H1 (cell line): ENCODE measurements at regions not wholly inside any gene's neighbourhood (a gene's known extent, or its start where the extent isn't known, plus 50 kb on each side); places are given as distances from the start of the nearest gene placed in this dataset.

Experiments
- CTCF ChIA-PET: fragments of 300-600 bp; sonication (Branson Sonifier 250); formaldehyde crosslinking; loops from one replicate; lab custom pipeline; 2021; ENCODE audit not compliant: partially characterized antibody; lab: Charles Lee
- POLR2A ChIA-PET: fragments of 300-600 bp; sonication (Branson Sonifier 250); formaldehyde crosslinking; loops from one replicate; lab custom pipeline; 2021; ENCODE audit warnings: inconsistent platforms; ENCODE audit not compliant: partially characterized antibody; lab: Charles Lee
- DNase-seq, 2 experiments: peaks; one replicate each; pipeline versions ENCODE4 v3.0.0 to v3.0.0-alpha.2; 2010 to 2022; ENCODE audit warnings: low spot score in 2 of 2, low read depth in 1 of 2, mixed read lengths in 1 of 2
- FAIRE-seq: peaks from 2 replicates; lab custom pipeline; 2011; peaks lifted over from hg19 to GRCh38; lab: Jason Lieb, UNC
- H2AFZ ChIP-seq: 2 replicates; pipeline ENCODE4 v1.8.1; 2012; ENCODE audit warnings: low read length, inconsistent platforms
- H2AK5ac ChIP-seq: 2 replicates; pipeline ENCODE4 v1.6.1; 2013; ENCODE audit warnings: low read depth, low read length
- H2BK120ac ChIP-seq: replicated peaks from 2 replicates; pipeline ENCODE3; 2013; ENCODE audit warnings: low read depth, low read length, inconsistent platforms
- H2BK12ac ChIP-seq: 2 replicates; pipeline ENCODE4 v1.6.1; 2013; ENCODE audit warnings: low read depth, low read length
- H2BK15ac ChIP-seq: 2 replicates; pipeline ENCODE4 v1.6.1; 2013; ENCODE audit warnings: low read length
- H2BK20ac ChIP-seq: 2 replicates; pipeline ENCODE4 v1.6.1; 2013; ENCODE audit warnings: low read length
- H2BK5ac ChIP-seq: 2 replicates; pipeline ENCODE4 v1.6.1; 2013; ENCODE audit warnings: low read depth, low read length
- H3K14ac ChIP-seq: 2 replicates; pipeline ENCODE4 v1.6.1; 2013; ENCODE audit warnings: inconsistent platforms; ENCODE audit not compliant: insufficient read length
- H3K18ac ChIP-seq: 2 replicates; pipeline ENCODE4 v1.6.1; 2013; ENCODE audit warnings: low read length; ENCODE audit errors: extremely low read depth
- H3K23ac ChIP-seq: 2 replicates; pipeline ENCODE4 v1.6.1; 2013; ENCODE audit warnings: inconsistent platforms; ENCODE audit not compliant: insufficient read length
- H3K23me2 ChIP-seq: 2 replicates; pipeline ENCODE4 v1.6.1; 2013; ENCODE audit warnings: low read depth, low read length
- H3K27ac ChIP-seq: 2 replicates; pipeline ENCODE4 v1.6.1; 2011; ENCODE audit warnings: low read depth, low read length, inconsistent platforms
- H3K27me3 ChIP-seq, 4 experiments: replicated peaks in 1 of 4; 1 replicate in 1 of 4; 2 replicates in 3 of 4; pipeline versions ENCODE4 v1.6.1 to v1.8.1; 2011 to 2013; ENCODE audit warnings: low read length in 3 of 4, mild to moderate bottlenecking in 3 of 4, inconsistent platforms in 2 of 4, mixed read lengths in 2 of 4, moderate library complexity in 1 of 4; ENCODE audit not compliant: control insufficient read depth in 3 of 4, insufficient read depth in 3 of 4; ENCODE audit errors: extremely low read depth in 1 of 4
- H3K36me3 ChIP-seq, 4 experiments: 2 replicates each; pipeline versions ENCODE4 v1.6.1 to v1.8.1; 2011 to 2013; ENCODE audit warnings: mild to moderate bottlenecking in 4 of 4, low read length in 3 of 4, moderate library complexity in 2 of 4, control low read depth in 1 of 4, inconsistent platforms in 1 of 4; ENCODE audit not compliant: insufficient read depth in 4 of 4, control insufficient read depth in 2 of 4
- H3K4ac ChIP-seq: replicated peaks from 2 replicates; pipeline ENCODE3; 2013; ENCODE audit warnings: low read length, low read depth, mixed read lengths, inconsistent platforms; ENCODE audit not compliant: insufficient read length
- H3K4me1 ChIP-seq, 4 experiments: replicated peaks in 1 of 4; 1 replicate in 1 of 4; 2 replicates in 3 of 4; pipeline versions ENCODE4 v1.6.1 to v1.8.1; 2011 to 2013; ENCODE audit warnings: low read length in 3 of 4, inconsistent platforms in 2 of 4, mixed read lengths in 1 of 4; ENCODE audit not compliant: insufficient read depth in 4 of 4, control insufficient read depth in 3 of 4
- H3K4me2 ChIP-seq, 2 experiments: 2 replicates each; pipeline versions ENCODE4 v1.6.1 to v1.8.1; 2011 to 2013; ENCODE audit warnings: low read depth in 2 of 2, low read length in 2 of 2, control low read depth in 1 of 2, inconsistent platforms in 1 of 2, mild to moderate bottlenecking in 1 of 2; ENCODE audit not compliant: insufficient read depth in 1 of 2
- H3K4me3 ChIP-seq, 4 experiments: fragments of 200-600, 300-600 bp in 1 of 4; sonication (generic), shearing (Covaris generic), sonication (Bioruptor Twin) in 1 of 4; 2 replicates each; pipeline versions ENCODE4 v1.5.1 to v1.8.1; 2011 to 2016; ENCODE audit warnings: low read length in 4 of 4, low read depth in 3 of 4, control low read depth in 2 of 4, inconsistent platforms in 2 of 4, mild to moderate bottlenecking in 2 of 4, mixed read lengths in 1 of 4, moderate library complexity in 1 of 4; ENCODE audit not compliant: insufficient read depth in 2 of 4; ENCODE audit errors: extremely low read depth in 1 of 4
- H3K56ac ChIP-seq: replicated peaks from 2 replicates; pipeline ENCODE3; 2013; ENCODE audit warnings: low read depth, mild to moderate bottlenecking, mixed read lengths, low read length, inconsistent platforms; ENCODE audit not compliant: insufficient read length
- H3K79me1 ChIP-seq: 2 replicates; pipeline ENCODE4 v1.6.1; 2013; ENCODE audit warnings: low read depth, low read length, control low read depth
- H3K79me2 ChIP-seq, 2 experiments: 2 replicates each; pipeline versions ENCODE4 v1.6.1 to v1.8.1; 2012 to 2013; ENCODE audit warnings: low read length in 2 of 2, mild to moderate bottlenecking in 2 of 2, inconsistent platforms in 1 of 2; ENCODE audit not compliant: insufficient read depth in 2 of 2, control insufficient read depth in 1 of 2
- H3K9ac ChIP-seq, 4 experiments: replicated peaks in 1 of 4; 1 replicate in 1 of 4; 2 replicates in 3 of 4; pipeline versions ENCODE4 v1.6.1 to v1.8.1; 2011 to 2013; ENCODE audit warnings: low read depth in 3 of 4, low read length in 3 of 4, control low read depth in 2 of 4, mild to moderate bottlenecking in 2 of 4, moderate library complexity in 2 of 4, inconsistent platforms in 1 of 4; ENCODE audit errors: extremely low read depth in 1 of 4
- H3K9me3 ChIP-seq, 2 experiments: 2 replicates each; pipeline versions ENCODE4 v1.6.1 to v1.8.1; 2012 to 2013; ENCODE audit warnings: mild to moderate bottlenecking in 2 of 2, moderate library complexity in 2 of 2, control low read depth in 1 of 2, inconsistent platforms in 1 of 2, low read depth in 1 of 2, low read length in 1 of 2, mixed read lengths in 1 of 2; ENCODE audit not compliant: insufficient read depth in 2 of 2
- H4K20me1 ChIP-seq, 2 experiments: replicated peaks in 1 of 2; 2 replicates each; pipeline versions ENCODE3 to v1.8.1; 2011 to 2013; ENCODE audit warnings: inconsistent platforms in 2 of 2, low read length in 2 of 2, mild to moderate bottlenecking in 1 of 2; ENCODE audit not compliant: insufficient read depth in 2 of 2, control insufficient read depth in 1 of 2
- H4K5ac ChIP-seq: 2 replicates; pipeline ENCODE4 v1.6.1; 2013; ENCODE audit warnings: low read length, low read depth, mixed read lengths, inconsistent platforms; ENCODE audit not compliant: insufficient read length
- H4K8ac ChIP-seq: 2 replicates; pipeline ENCODE4 v1.8.0; 2013; ENCODE audit warnings: mild to moderate bottlenecking, moderate library complexity, low read length, inconsistent platforms; ENCODE audit not compliant: insufficient read depth; ENCODE audit errors: extremely low read depth
- H4K91ac ChIP-seq: replicated peaks from 2 replicates; pipeline ENCODE3; 2013; ENCODE audit warnings: low read length, mixed read lengths, inconsistent platforms; ENCODE audit not compliant: insufficient read length
- GTF2F1 ChIP-seq: IDR thresholded peaks from 2 replicates; pipeline ENCODE4 v1.6.1; 2012; ENCODE audit warnings: low read depth, low read length, improper control_type of control experiment, borderline replicate concordance
- HDAC2 ChIP-seq, 2 experiments: fragments of 300-600 bp in 1 of 2; sonication (generic) in 1 of 2; IDR thresholded peaks; 2 replicates each; pipeline ENCODE4 v1.6.1; 2011 to 2012; ENCODE audit warnings: low read depth in 2 of 2, low read length in 2 of 2, mild to moderate bottlenecking in 2 of 2, moderate library complexity in 2 of 2, borderline replicate concordance in 1 of 2, inconsistent platforms in 1 of 2
- KDM1A ChIP-seq: fragments of 200-600, 300-600 bp; sonication (generic); IDR thresholded peaks from 2 replicates; pipeline ENCODE4 v1.7.1; 2016; ENCODE audit warnings: mild to moderate bottlenecking, low read length, borderline replicate concordance
- PHF8 ChIP-seq: fragments of 200-600 bp; sonication (generic); conservative IDR thresholded peaks from 2 replicates; pipeline ENCODE4 v1.7.1; 2012; ENCODE audit warnings: low read depth, mild to moderate bottlenecking, inconsistent platforms, low read length, moderate library complexity
- POLR2A ChIP-seq, 2 experiments: IDR thresholded peaks; 1 replicate in 1 of 2; 2 replicates in 1 of 2; pipeline ENCODE4 v1.6.1; 2011; ENCODE audit warnings: low read depth in 2 of 2, low read length in 2 of 2, mild to moderate bottlenecking in 2 of 2; ENCODE audit errors: control extremely low read depth in 1 of 2
- RFX5 ChIP-seq: IDR thresholded peaks from 2 replicates; pipeline ENCODE4 v1.6.1; 2011; ENCODE audit warnings: low read depth, low read length, improper control_type of control experiment, borderline replicate concordance
- SIN3A ChIP-seq, 2 experiments: IDR thresholded peaks in 1 of 2; conservative IDR thresholded peaks in 1 of 2; 2 replicates each; pipeline ENCODE4 v1.6.1; 2011 to 2012; ENCODE audit warnings: low read length in 2 of 2, improper control_type of control experiment in 1 of 2, low read depth in 1 of 2, mild to moderate bottlenecking in 1 of 2
- SIRT6 ChIP-seq: IDR thresholded peaks from one replicate; pipeline ENCODE4 v1.7.1; 2012; ENCODE audit warnings: low read length, inconsistent platforms
- SIX5 ChIP-seq: IDR thresholded peaks from 2 replicates; pipeline ENCODE4 v1.6.1; 2011; ENCODE audit warnings: mild to moderate bottlenecking, low read depth, low read length
- SUZ12 ChIP-seq: fragments of 200-600 bp; sonication (generic); IDR thresholded peaks from 2 replicates; pipeline ENCODE4 v1.6.1; 2012; ENCODE audit warnings: mild to moderate bottlenecking, inconsistent platforms, low read length, moderate library complexity, mixed read lengths
- TEAD4 ChIP-seq: IDR thresholded peaks from 2 replicates; pipeline ENCODE4 v1.6.1; 2012; ENCODE audit warnings: low read depth, low read length, inconsistent platforms, mixed read lengths
- WGBS, 2 experiments: shearing (Covaris generic) in 1 of 2; methylation state at CpG; one replicate each; pipeline versions ENCODE4 v1.1.6 to v1.1.7; 2013 to 2015; ENCODE audit warnings: low lambda C conversion rate in 2 of 2, mixed read lengths in 2 of 2, inconsistent platforms in 1 of 2, low coverage in 1 of 2, missing lambda C conversion rate in 1 of 2; ENCODE audit not compliant: insufficient replicate concordance in 2 of 2, insufficient coverage in 1 of 2, insufficient read length in 1 of 2; ENCODE audit errors: extremely low coverage in 1 of 2, missing lambda C conversion rate in 1 of 2; 5-methylcytosine and 5-hydroxymethylcytosine counted together

DNA sequence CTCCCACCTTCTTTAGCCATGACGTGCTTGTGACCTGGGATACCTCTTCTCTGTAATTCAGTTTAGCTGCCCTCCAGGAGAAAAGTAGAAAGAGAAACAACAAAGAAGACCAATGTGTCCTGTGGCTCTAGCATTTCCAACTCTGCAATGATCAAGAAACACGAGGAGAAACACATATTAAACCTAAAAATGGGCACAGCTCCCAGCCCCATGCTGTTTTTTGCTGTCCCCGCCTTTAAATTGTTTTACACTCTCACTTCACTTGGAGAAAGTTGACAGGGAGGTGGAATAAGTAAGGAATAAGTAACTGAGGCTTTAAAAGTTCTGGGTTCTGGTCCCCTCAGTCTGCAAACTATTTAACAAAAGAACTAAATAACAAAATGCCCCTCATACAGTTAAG, 390.6 kb downstream of the TNS1 start:
- no peak for DNase-seq
- Histone ChIP-seq H3K23me2 (no peaks in the 10 kb centered on the region), H3K56ac (no peak overlapping the region), H3K79me2 (no peaks in the 10 kb centered on the region), H3K36me3 (no peaks in the 10 kb centered on the region), H2AK5ac (no peak overlapping the region), H3K27ac (no peak overlapping the region), H3K4me3 (no peak overlapping the region), H3K18ac (no peak overlapping the region), H3K4ac (no peak overlapping the region), H3K27me3 (no peaks in the 10 kb centered on the region; a peak in 1 of 7 replicates), H3K4me1 (no peaks in the 10 kb centered on the region; a peak in 1 of 7 replicates), H4K20me1 (no peaks in the 10 kb centered on the region), H4K5ac (no peak overlapping the region), H4K91ac (no peak overlapping the region), H4K8ac (no peak overlapping the region), H2BK120ac (no peak overlapping the region), H3K9me3 (no peaks in the 10 kb centered on the region), H3K4me2 (no peak overlapping the region), H3K9ac (no peak overlapping the region), H3K14ac (no peak overlapping the region), H3K79me1 (no peaks in the 10 kb centered on the region), H2BK12ac (no peak overlapping the region), H2AFZ (no peak overlapping the region), H2BK15ac (no peak overlapping the region), H2BK5ac (no peak overlapping the region), H2BK20ac (no peak overlapping the region), H3K23ac (no peak overlapping the region)
- TF ChIP-seq TEAD4 = no peak
- no peak for TF ChIP-seq SIX5
- no peak for TF ChIP-seq HDAC2 (IDR thresholded peaks at IDR 0.05; ENCODE audit: borderline replicate concordance in 1 of 2, low read depth in 2 of 2, low read length in 2 of 2)
- no peak for TF ChIP-seq KDM1A
- TF ChIP-seq GTF2F1 = no peak
- TF ChIP-seq SIN3A (conservative IDR thresholded peaks at IDR 0.05 in 1 of 2, IDR thresholded peaks at IDR 0.05 in 1 of 2; ENCODE audit: low read depth in 1 of 2, low read length in 2 of 2) = no peak
- no peak for TF ChIP-seq SIRT6
- TF ChIP-seq POLR2A (IDR thresholded peaks at IDR 0.05; ENCODE audit: control extremely low read depth in 1 of 2, low read depth in 2 of 2, low read length in 2 of 2) = no peak
- no peak for TF ChIP-seq RFX5
- TF ChIP-seq PHF8 = no peak
- TF ChIP-seq SUZ12 = no peak
- 83% methylated on average over 3 of the region's 3 CpGs; no CpG with 5 or more reads in 1 of the 2 experiments for WGBS, 2 experiments
- ChIA-PET POLR2A (no interaction called here), CTCF (interaction anchor here (1.9 kb wide), 1 partner anchor 38 kb away, joined by 6 read pairs; no protein-coding TSS in a partner anchor)
- FAIRE-seq = no peak
